GM23338 (cell line): ENCODE measurements at regions not wholly inside any gene's neighbourhood (a gene's known extent, or its start where the extent isn't known, plus 50 kb on each side); places are given as distances from the start of the nearest gene placed in this dataset.

Experiments
- ATAC-seq: fragments of 200-7000 bp; cut with Tn5 transposase; 3 replicates; pipeline ENCODE4 v1.9.1; 2020
- DNase-seq: peaks from one replicate; pipeline ENCODE4 v3.0.0-alpha.2; 2015; ENCODE audit warnings: low spot score
- H2AFZ ChIP-seq: fragments of 200-600 bp; sonication (generic); 2 replicates; pipeline ENCODE4 v1.8.0; 2016; ENCODE audit warnings: antibody characterized with exemption, mild to moderate bottlenecking, moderate library complexity
- H3F3A ChIP-seq: fragments of 200-600 bp; sonication (generic); replicated peaks from 2 replicates; pipeline ENCODE4 v1.8.0; 2017; ENCODE audit warnings: antibody characterized with exemption, mixed run types, low read depth
- H3K27ac ChIP-seq: fragments of 200-600 bp; sonication (generic); 2 replicates; pipeline ENCODE4 v1.6.1; 2016; ENCODE audit warnings: low read depth
- H3K27me3 ChIP-seq: fragments of 200-600 bp; sonication (generic); 2 replicates; pipeline ENCODE4 v1.8.0; 2016; ENCODE audit warnings: mild to moderate bottlenecking, mixed run types, moderate library complexity; ENCODE audit not compliant: insufficient read depth
- H3K36me3 ChIP-seq: fragments of 200-600 bp; sonication (generic); 2 replicates; pipeline ENCODE4 v1.8.0; 2016; ENCODE audit warnings: mild to moderate bottlenecking; ENCODE audit not compliant: insufficient read depth
- H3K4me1 ChIP-seq: fragments of 200-600 bp; sonication (generic); 2 replicates; pipeline ENCODE4 v1.8.0; 2016; ENCODE audit warnings: mild to moderate bottlenecking, moderate library complexity; ENCODE audit not compliant: insufficient read depth
- H3K4me2 ChIP-seq: fragments of 200-600 bp; sonication (generic); 2 replicates; pipeline ENCODE4 v1.7.1; 2017; ENCODE audit warnings: mixed run types
- H3K4me3 ChIP-seq: fragments of 200-600 bp; sonication (generic); 2 replicates; pipeline ENCODE4 v1.6.1; 2016; ENCODE audit warnings: mixed run types
- H3K79me2 ChIP-seq: fragments of 200-600 bp; sonication (generic); replicated peaks from 2 replicates; pipeline ENCODE4 v1.8.0; 2017; ENCODE audit warnings: mild to moderate bottlenecking; ENCODE audit not compliant: insufficient read depth
- H3K9me2 ChIP-seq: fragments of 200-600 bp; sonication (generic); 2 replicates; pipeline ENCODE4 v1.8.0; 2017; ENCODE audit not compliant: insufficient read depth
- H4K20me1 ChIP-seq: fragments of 200-600 bp; sonication (generic); replicated peaks from 2 replicates; pipeline ENCODE4 v1.8.0; 2017; ENCODE audit warnings: mild to moderate bottlenecking; ENCODE audit not compliant: insufficient read depth
- H3K27ac Mint-ChIP-seq: 2 replicates; pipeline ENCODE4 v1.8.0; 2020; ENCODE audit warnings: inconsistent platforms, mild to moderate bottlenecking, moderate library complexity, mixed read lengths
- H3K27me3 Mint-ChIP-seq: 3 replicates; pipeline ENCODE4 v1.8.0; 2022; ENCODE audit warnings: low read depth, mild to moderate bottlenecking, moderate library complexity, mixed read lengths, inconsistent platforms; ENCODE audit not compliant: insufficient read depth, poor library complexity
- H3K36me3 Mint-ChIP-seq: 3 replicates; pipeline ENCODE4 v1.8.0; 2021; ENCODE audit warnings: low read depth, mild to moderate bottlenecking, inconsistent platforms, moderate library complexity, mixed read lengths
- H3K4me1 Mint-ChIP-seq: 3 replicates; pipeline ENCODE4 v1.8.0; 2020; ENCODE audit warnings: mild to moderate bottlenecking, inconsistent platforms, mixed read lengths
- H3K4me3 Mint-ChIP-seq: 3 replicates; pipeline ENCODE4 v1.8.0; 2021; ENCODE audit warnings: moderate library complexity, mild to moderate bottlenecking, inconsistent platforms, mixed read lengths
- H3K9me3 Mint-ChIP-seq: 3 replicates; pipeline ENCODE4 v1.8.0; 2020; ENCODE audit warnings: moderate library complexity, mild to moderate bottlenecking, inconsistent platforms, mixed read lengths
- EZH2 ChIP-seq: fragments of 200-600 bp; sonication (generic); IDR thresholded peaks from one replicate; pipeline ENCODE4 v1.8.0; 2017; ENCODE audit warnings: antibody characterized with exemption, mild to moderate bottlenecking, low read depth; ENCODE audit not compliant: unreplicated experiment
- EZH2phosphoT487 ChIP-seq: fragments of 200-600 bp; sonication (generic); IDR thresholded peaks from one replicate; pipeline ENCODE4 v1.8.1; 2018; ENCODE audit warnings: antibody characterized with exemption; ENCODE audit not compliant: unreplicated experiment
- JUNB ChIP-seq: IDR thresholded peaks from one replicate; pipeline ENCODE4 v1.6.1; 2016; ENCODE audit warnings: antibody characterized with exemption; ENCODE audit not compliant: unreplicated experiment
- STAT1 ChIP-seq: IDR thresholded peaks from one replicate; pipeline ENCODE4 v1.6.1; 2016; ENCODE audit warnings: antibody characterized with exemption; ENCODE audit not compliant: unreplicated experiment
- TF ChIP-seq, protein P1 (sequence below): IDR thresholded peaks from one replicate; pipeline ENCODE4 v1.6.1; 2018; ENCODE audit warnings: antibody characterized with exemption; ENCODE audit not compliant: unreplicated experiment
- TF ChIP-seq, protein P2 (sequence below): IDR thresholded peaks from 2 replicates; pipeline ENCODE4 v1.6.1; 2016; ENCODE audit warnings: antibody characterized with exemption
- TF ChIP-seq, protein P3 (sequence below), 2 experiments: fragments of 200-600 bp in 1 of 2; sonication (generic) in 1 of 2; conservative IDR thresholded peaks; 2 replicates each; pipeline versions ENCODE4 v1.5.1 to v1.6.1; 2016 to 2017; ENCODE audit warnings: antibody characterized with exemption in 2 of 2, low read depth in 2 of 2, mild to moderate bottlenecking in 2 of 2, moderate library complexity in 1 of 2

DNA sequence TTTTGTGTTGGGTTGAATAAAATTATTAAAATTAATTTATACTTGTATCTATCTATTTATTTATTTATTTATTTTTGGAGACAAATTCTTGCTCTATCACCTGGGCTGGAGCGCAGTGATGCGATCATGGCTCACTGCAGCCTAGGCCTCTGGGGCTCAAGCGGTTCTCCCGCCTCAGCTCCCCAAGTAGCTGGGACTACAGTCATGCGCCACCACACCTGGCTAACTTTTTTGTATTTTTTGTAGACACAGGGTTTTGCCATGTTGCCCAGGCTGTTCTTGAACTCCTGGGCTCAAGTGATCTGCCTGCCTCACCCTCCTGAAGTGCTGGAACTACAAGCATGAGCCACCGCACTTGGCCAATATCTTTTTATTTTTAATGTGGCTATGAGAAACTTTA lies 134.7 kb upstream of the SPDL1 start (continued):
- TF ChIP-seq EZH2, result no peak
- TF ChIP-seq, protein P1, sequence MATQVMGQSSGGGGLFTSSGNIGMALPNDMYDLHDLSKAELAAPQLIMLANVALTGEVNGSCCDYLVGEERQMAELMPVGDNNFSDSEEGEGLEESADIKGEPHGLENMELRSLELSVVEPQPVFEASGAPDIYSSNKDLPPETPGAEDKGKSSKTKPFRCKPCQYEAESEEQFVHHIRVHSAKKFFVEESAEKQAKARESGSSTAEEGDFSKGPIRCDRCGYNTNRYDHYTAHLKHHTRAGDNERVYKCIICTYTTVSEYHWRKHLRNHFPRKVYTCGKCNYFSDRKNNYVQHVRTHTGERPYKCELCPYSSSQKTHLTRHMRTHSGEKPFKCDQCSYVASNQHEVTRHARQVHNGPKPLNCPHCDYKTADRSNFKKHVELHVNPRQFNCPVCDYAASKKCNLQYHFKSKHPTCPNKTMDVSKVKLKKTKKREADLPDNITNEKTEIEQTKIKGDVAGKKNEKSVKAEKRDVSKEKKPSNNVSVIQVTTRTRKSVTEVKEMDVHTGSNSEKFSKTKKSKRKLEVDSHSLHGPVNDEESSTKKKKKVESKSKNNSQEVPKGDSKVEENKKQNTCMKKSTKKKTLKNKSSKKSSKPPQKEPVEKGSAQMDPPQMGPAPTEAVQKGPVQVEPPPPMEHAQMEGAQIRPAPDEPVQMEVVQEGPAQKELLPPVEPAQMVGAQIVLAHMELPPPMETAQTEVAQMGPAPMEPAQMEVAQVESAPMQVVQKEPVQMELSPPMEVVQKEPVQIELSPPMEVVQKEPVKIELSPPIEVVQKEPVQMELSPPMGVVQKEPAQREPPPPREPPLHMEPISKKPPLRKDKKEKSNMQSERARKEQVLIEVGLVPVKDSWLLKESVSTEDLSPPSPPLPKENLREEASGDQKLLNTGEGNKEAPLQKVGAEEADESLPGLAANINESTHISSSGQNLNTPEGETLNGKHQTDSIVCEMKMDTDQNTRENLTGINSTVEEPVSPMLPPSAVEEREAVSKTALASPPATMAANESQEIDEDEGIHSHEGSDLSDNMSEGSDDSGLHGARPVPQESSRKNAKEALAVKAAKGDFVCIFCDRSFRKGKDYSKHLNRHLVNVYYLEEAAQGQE, result no peak
- TF ChIP-seq, protein P2, sequence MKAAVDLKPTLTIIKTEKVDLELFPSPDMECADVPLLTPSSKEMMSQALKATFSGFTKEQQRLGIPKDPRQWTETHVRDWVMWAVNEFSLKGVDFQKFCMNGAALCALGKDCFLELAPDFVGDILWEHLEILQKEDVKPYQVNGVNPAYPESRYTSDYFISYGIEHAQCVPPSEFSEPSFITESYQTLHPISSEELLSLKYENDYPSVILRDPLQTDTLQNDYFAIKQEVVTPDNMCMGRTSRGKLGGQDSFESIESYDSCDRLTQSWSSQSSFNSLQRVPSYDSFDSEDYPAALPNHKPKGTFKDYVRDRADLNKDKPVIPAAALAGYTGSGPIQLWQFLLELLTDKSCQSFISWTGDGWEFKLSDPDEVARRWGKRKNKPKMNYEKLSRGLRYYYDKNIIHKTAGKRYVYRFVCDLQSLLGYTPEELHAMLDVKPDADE, result no peak
- TF ChIP-seq EZH2phosphoT487, result no peak

DNA sequence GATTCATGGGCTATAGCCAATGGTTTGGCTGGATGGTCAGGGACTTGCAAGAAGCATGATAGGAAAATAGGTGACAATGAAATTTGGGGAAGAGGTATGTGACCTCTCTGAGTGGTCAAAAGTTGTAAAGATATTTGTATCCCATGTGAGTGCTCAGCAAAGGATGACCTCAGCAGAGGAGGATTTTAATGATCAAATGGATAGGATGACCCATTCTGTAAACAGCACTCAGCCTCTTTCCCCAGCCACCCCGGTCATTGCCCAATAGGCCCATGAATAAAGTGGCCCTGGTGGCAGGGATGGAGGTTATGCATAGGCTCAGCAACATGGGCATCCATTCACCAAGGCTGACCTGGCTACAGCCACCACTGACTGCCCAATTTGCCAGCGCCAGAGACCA lies 138.4 kb upstream of the SPDL1 start:
- Mint-ChIP-seq H3K36me3 (no peaks in the 10 kb centered on the region), H3K4me1 (no peaks in the 10 kb centered on the region), H3K4me3 (no peak overlapping the region), H3K27ac (no peak overlapping the region), H3K27me3 (no peaks in the 10 kb centered on the region), H3K9me3 (no peaks in the 10 kb centered on the region)
- peaks cover 4% of the 10 kb centered on the region; the same call in 1 of the 2 replicates for H3K9me2 ChIP-seq
- no peak for ATAC-seq
- H2AFZ ChIP-seq, result no peak overlapping the region
- H3K27ac ChIP-seq, result no peak overlapping the region
- no peaks in the 10 kb centered on the region for H3K36me3 ChIP-seq
- no peaks in the 10 kb centered on the region for H3K4me1 ChIP-seq
- no peaks in the 10 kb centered on the region for H4K20me1 ChIP-seq
- no peaks in the 10 kb centered on the region for H3F3A ChIP-seq
- H3K27me3 ChIP-seq, result no peaks in the 10 kb centered on the region
- no peaks in the 10 kb centered on the region for H3K79me2 ChIP-seq
- DNase-seq, result no peak
- H3K4me3 ChIP-seq, result no peak overlapping the region
- TF ChIP-seq STAT1, result no peak
- no peak for TF ChIP-seq EZH2phosphoT487
- TF ChIP-seq, protein P3, sequence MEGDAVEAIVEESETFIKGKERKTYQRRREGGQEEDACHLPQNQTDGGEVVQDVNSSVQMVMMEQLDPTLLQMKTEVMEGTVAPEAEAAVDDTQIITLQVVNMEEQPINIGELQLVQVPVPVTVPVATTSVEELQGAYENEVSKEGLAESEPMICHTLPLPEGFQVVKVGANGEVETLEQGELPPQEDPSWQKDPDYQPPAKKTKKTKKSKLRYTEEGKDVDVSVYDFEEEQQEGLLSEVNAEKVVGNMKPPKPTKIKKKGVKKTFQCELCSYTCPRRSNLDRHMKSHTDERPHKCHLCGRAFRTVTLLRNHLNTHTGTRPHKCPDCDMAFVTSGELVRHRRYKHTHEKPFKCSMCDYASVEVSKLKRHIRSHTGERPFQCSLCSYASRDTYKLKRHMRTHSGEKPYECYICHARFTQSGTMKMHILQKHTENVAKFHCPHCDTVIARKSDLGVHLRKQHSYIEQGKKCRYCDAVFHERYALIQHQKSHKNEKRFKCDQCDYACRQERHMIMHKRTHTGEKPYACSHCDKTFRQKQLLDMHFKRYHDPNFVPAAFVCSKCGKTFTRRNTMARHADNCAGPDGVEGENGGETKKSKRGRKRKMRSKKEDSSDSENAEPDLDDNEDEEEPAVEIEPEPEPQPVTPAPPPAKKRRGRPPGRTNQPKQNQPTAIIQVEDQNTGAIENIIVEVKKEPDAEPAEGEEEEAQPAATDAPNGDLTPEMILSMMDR (conservative IDR thresholded peaks at IDR 0.05; ENCODE audit: low read depth in 2 of 2), result no peak
- TF ChIP-seq JUNB, result no peak
- TF ChIP-seq EZH2, result no peak
- no peak overlapping the region for H3K4me2 ChIP-seq
